A673 (cell line): ENCODE measurements at regions not wholly inside any gene's neighbourhood (a gene's known extent, or its start where the extent isn't known, plus 50 kb on each side); places are given as distances from the start of the nearest gene placed in this dataset.

Experiments
- BruUV-seq: library from RNA; stranded (reverse); fragments of 400-500 nt; replicated peaks from 2 replicates; lab custom pipeline; 2021; lab: Mats Ljungman, UMichigan
- CTCF ChIA-PET: fragments of 300-600 bp; sonication (Branson Sonifier 250); formaldehyde crosslinking; loops from one replicate; lab custom pipeline; 2022; ENCODE audit warnings: antibody characterized with exemption; lab: Charles Lee
- POLR2A ChIA-PET: fragments of 300-600 bp; sonication (Branson Sonifier 250); formaldehyde crosslinking; loops from one replicate; lab custom pipeline; 2022; ENCODE audit warnings: antibody characterized with exemption; ENCODE audit not compliant: low non-redundant PET; lab: Charles Lee
- DNase-seq: peaks from one replicate; pipeline ENCODE4 v3.0.0-alpha.2; 2015; ENCODE audit warnings: low spot score
- H3K27ac ChIP-seq: fragments of 200-600 bp; sonication (generic); 2 replicates; pipeline ENCODE4 v1.5.1; 2016; ENCODE audit warnings: mixed run types, low read depth, mild to moderate bottlenecking, mixed read lengths, antibody characterized with exemption, low read length; ENCODE audit not compliant: poor library complexity, severe bottlenecking
- H3K27me3 ChIP-seq: fragments of 200-600 bp; sonication (generic); replicated peaks from 2 replicates; pipeline ENCODE4 v1.6.1; 2017; ENCODE audit warnings: mixed run types, low read depth, mild to moderate bottlenecking, mixed read lengths, antibody characterized with exemption, low read length; ENCODE audit not compliant: insufficient read depth, poor library complexity
- H3K36me3 ChIP-seq: fragments of 200-600 bp; sonication (generic); 2 replicates; pipeline ENCODE4 v1.6.1; 2016; ENCODE audit warnings: mixed run types, mild to moderate bottlenecking, mixed read lengths, antibody characterized with exemption, low read length; ENCODE audit not compliant: insufficient read depth, poor library complexity, severe bottlenecking
- H3K4me1 ChIP-seq: fragments of 200-600 bp; sonication (generic); 2 replicates; pipeline ENCODE4 v1.6.1; 2017; ENCODE audit warnings: mixed run types, mild to moderate bottlenecking, mixed read lengths, antibody characterized with exemption, low read length; ENCODE audit not compliant: insufficient read depth, poor library complexity, severe bottlenecking
- H3K4me3 ChIP-seq: fragments of 200-600 bp; sonication (generic); 2 replicates; pipeline ENCODE4 v1.5.1; 2016; ENCODE audit warnings: low read depth, mixed run types, mild to moderate bottlenecking, mixed read lengths, low read length; ENCODE audit not compliant: poor library complexity, severe bottlenecking
- H3K9me3 ChIP-seq: fragments of 200-600 bp; sonication (generic); 2 replicates; pipeline ENCODE4 v1.6.1; 2016; ENCODE audit warnings: mixed run types, low read depth, mild to moderate bottlenecking, mixed read lengths, antibody characterized with exemption, low read length; ENCODE audit not compliant: poor library complexity, severe bottlenecking
- EZH2 ChIP-seq: fragments of 200-600 bp; sonication (generic); IDR thresholded peaks from 2 replicates; pipeline ENCODE4 v1.6.1; 2017; ENCODE audit warnings: borderline replicate concordance, low read depth, mild to moderate bottlenecking, mixed read lengths, antibody characterized with exemption, low read length; ENCODE audit not compliant: poor library complexity, severe bottlenecking
- intact Hi-C: fragments of 100-400 bp; cut with micrococcal nuclease; formaldehyde crosslinking; loops from one replicate; pipeline ENCODE4 v1.10.0; 2022; ENCODE audit not compliant: unreplicated experiment
- TF ChIP-seq, protein P1 (sequence below): fragments of 300-800, 200-600 bp; sonication (generic); conservative IDR thresholded peaks from 2 replicates; pipeline ENCODE4 v1.5.1; 2017; ENCODE audit warnings: low read depth, mild to moderate bottlenecking, antibody characterized with exemption, low read length, moderate library complexity, mixed read lengths

DNA sequence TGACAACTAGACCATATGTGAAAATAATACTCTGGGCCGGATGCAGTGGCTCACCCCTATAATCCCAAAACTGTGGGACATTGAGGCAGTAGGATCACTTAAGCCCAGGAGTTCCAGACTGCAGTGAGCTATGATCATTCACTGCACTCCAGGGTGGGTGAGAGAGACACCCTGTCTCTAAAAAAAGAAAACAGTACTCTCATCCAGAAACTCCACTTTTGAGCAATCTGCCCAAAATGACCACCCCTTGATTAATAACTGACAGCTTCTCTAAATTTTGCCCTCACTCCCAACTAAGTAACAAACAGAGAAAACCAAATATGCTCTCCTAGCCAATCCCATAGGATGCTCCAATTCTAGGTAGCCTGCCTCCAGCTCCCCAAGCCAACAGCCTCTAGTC is 62.5 kb upstream of the AKR1E2 start:
- Histone ChIP-seq H3K27me3 (no peaks in the 10 kb centered on the region), H3K4me1 (peaks cover 26% of the 10 kb centered on the region), H3K27ac (no peak overlapping the region), H3K36me3 (no peaks in the 10 kb centered on the region), H3K4me3 (no peak overlapping the region), H3K9me3 (no peaks in the 10 kb centered on the region)
- intact Hi-C loops = loop anchor here (10.0 kb wide), 1 partner anchor 369 kb away; no protein-coding TSS in a partner anchor
- ChIA-PET CTCF (no interaction called here), POLR2A (no interaction called here)
- BruUV-seq = no TSS peak
- DNase-seq = no peak
- TF ChIP-seq, protein P1, sequence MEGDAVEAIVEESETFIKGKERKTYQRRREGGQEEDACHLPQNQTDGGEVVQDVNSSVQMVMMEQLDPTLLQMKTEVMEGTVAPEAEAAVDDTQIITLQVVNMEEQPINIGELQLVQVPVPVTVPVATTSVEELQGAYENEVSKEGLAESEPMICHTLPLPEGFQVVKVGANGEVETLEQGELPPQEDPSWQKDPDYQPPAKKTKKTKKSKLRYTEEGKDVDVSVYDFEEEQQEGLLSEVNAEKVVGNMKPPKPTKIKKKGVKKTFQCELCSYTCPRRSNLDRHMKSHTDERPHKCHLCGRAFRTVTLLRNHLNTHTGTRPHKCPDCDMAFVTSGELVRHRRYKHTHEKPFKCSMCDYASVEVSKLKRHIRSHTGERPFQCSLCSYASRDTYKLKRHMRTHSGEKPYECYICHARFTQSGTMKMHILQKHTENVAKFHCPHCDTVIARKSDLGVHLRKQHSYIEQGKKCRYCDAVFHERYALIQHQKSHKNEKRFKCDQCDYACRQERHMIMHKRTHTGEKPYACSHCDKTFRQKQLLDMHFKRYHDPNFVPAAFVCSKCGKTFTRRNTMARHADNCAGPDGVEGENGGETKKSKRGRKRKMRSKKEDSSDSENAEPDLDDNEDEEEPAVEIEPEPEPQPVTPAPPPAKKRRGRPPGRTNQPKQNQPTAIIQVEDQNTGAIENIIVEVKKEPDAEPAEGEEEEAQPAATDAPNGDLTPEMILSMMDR = no peak
- TF ChIP-seq EZH2 = no peak

DNA sequence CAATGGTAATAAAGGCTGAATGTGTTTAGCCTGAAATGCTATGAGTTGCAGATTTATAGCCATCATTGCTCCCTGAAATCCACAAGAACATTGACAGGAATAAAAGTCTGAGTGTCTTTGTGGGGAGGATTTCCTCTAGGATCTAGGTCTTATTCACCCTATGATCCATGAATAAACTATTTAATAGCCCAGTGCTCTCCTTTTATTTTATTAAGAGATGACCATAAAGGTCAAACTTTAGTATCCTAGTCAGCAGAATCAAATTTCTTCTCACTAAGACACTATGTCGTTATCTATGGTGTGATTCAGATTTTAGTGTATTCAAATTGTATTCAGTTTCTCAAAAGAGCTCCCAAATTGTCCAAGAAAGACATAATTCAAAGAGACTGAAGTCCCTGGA is 67.8 kb upstream of the AKR1E2 start:
- Histone ChIP-seq H3K27ac (no peak overlapping the region), H3K36me3 (no peaks in the 10 kb centered on the region), H3K4me3 (no peak overlapping the region), H3K9me3 (no peaks in the 10 kb centered on the region), H3K4me1 (no peaks in the 10 kb centered on the region), H3K27me3 (no peaks in the 10 kb centered on the region)
- CTCF ChIA-PET = no interaction called here
- BruUV-seq = no TSS peak
- TF ChIP-seq EZH2 = no peak
- TF ChIP-seq, protein P1 = no peak
- intact Hi-C loops = no loop called here
- POLR2A ChIA-PET = no interaction called here
- DNase-seq = no peak

DNA sequence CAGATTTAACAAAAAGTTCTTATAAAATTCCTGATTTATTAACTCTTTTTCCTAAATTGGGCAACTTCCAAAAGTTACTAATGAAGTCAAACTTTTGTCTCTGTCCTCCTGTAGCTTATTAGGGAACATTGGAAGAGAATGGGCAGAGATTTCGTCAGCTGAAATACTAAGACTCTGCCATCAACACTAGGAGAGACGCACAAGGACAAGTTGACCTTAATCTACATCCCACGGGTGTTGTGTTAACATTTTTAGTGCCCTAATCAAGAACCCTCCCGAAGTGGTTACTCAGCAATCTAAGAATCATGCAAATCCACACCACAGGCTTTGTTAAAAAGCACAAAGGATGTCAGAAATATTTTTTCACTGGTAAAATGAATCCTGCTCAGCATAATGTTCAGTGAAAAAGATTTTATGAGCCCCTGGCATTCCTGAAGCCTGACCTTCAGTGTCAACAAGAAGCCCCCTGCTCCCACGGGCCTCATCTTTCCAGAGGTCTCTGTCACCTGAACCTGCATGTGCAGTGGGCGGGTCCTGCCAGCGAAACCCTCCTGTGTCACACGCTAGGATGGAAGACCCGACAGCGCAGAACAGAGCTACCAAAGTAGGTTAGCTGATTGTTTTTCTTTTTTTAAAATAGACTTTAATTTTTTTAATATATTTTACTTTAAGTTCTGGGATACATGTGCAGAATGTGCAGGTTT is 70.6 kb upstream of the AKR1E2 start:
- no peaks in the 10 kb centered on the region for H3K4me1 ChIP-seq
- H3K9me3 ChIP-seq = no peaks in the 10 kb centered on the region
- ChIA-PET POLR2A (no interaction called here), CTCF (no interaction called here)
- no peaks in the 10 kb centered on the region for H3K36me3 ChIP-seq
- no peaks in the 10 kb centered on the region for H3K27me3 ChIP-seq
- TF ChIP-seq, protein P1 = no peak
- DNase-seq = no peak
- no peak overlapping the region for H3K27ac ChIP-seq
- no TSS peak for BruUV-seq
- H3K4me3 ChIP-seq = no peak overlapping the region
- intact Hi-C loops = no loop called here
